CD4-positive, alpha-beta memory T cell (primary cell): ENCODE measurements at regions not wholly inside any gene's neighbourhood (a gene's known extent, or its start where the extent isn't known, plus 50 kb on each side); places are given as distances from the start of the nearest gene placed in this dataset.

Experiments
- CTCF ChIA-PET: fragments of 350-600 bp; sonication (Branson Sonifier 250); formaldehyde crosslinking; loops from one replicate; lab custom pipeline; 2021; ENCODE audit warnings: inconsistent platforms; ENCODE audit not compliant: partially characterized antibody; lab: Charles Lee
- POLR2A ChIA-PET: fragments of 350-600 bp; sonication (Branson Sonifier 250); formaldehyde crosslinking; loops from one replicate; lab custom pipeline; 2021; ENCODE audit not compliant: partially characterized antibody; lab: Charles Lee
- DNase-seq, 5 donors: peaks; one replicate each; pipeline versions ENCODE4 v3.0.0 to v3.0.0-alpha.2; 2020 to 2022; ENCODE audit warnings: mixed read lengths in 1 of 5
- H3K27ac ChIP-seq: one replicate; pipeline ENCODE4 v1.7.0; 2013; ENCODE audit warnings: low read depth, low read length
- H3K27me3 ChIP-seq: 2 replicates; pipeline ENCODE4 v1.7.0; 2013; ENCODE audit warnings: mild to moderate bottlenecking, low read length, moderate library complexity; ENCODE audit not compliant: insufficient read depth
- H3K36me3 ChIP-seq: 2 replicates; pipeline ENCODE4 v1.7.0; 2013; ENCODE audit warnings: mild to moderate bottlenecking, low read length, moderate library complexity; ENCODE audit not compliant: insufficient read depth
- H3K4me1 ChIP-seq: 2 replicates; pipeline ENCODE4 v1.7.0; 2013; ENCODE audit warnings: mild to moderate bottlenecking, low read length, moderate library complexity; ENCODE audit not compliant: insufficient read depth
- H3K4me3 ChIP-seq, 2 donors: one replicate each; pipeline ENCODE4 v1.7.0; 2013; ENCODE audit warnings: low read length in 2 of 2, mild to moderate bottlenecking in 1 of 2
- H3K9me3 ChIP-seq, 2 donors: one replicate each; pipeline ENCODE4 v1.7.0; 2013; ENCODE audit warnings: low read length in 2 of 2, control low read depth in 1 of 2; ENCODE audit not compliant: control insufficient read depth in 1 of 2
- H3K27ac Mint-ChIP-seq, 7 donors: one replicate each; pipeline ENCODE4 v1.8.0; 2020 to 2021; ENCODE audit warnings: mixed read lengths in 7 of 7, mild to moderate bottlenecking in 6 of 7, inconsistent platforms in 3 of 7, moderate library complexity in 3 of 7
- H3K27me3 Mint-ChIP-seq, 2 donors: one replicate each; pipeline ENCODE4 v1.8.0; 2020 to 2021; ENCODE audit warnings: mixed read lengths in 2 of 2
- H3K36me3 Mint-ChIP-seq, 2 donors: one replicate each; pipeline ENCODE4 v1.8.0; 2020 to 2021; ENCODE audit warnings: mixed read lengths in 2 of 2, inconsistent platforms in 1 of 2, mild to moderate bottlenecking in 1 of 2
- H3K4me1 Mint-ChIP-seq, 4 donors: one replicate each; pipeline ENCODE4 v1.8.0; 2020 to 2021; ENCODE audit warnings: mixed read lengths in 4 of 4, mild to moderate bottlenecking in 1 of 4
- H3K4me3 Mint-ChIP-seq, 8 donors: one replicate each; pipeline ENCODE4 v1.8.0; 2020 to 2021; ENCODE audit warnings: mixed read lengths in 8 of 8, mild to moderate bottlenecking in 7 of 8, moderate library complexity in 6 of 8, inconsistent platforms in 3 of 8
- H3K9me3 Mint-ChIP-seq, 8 donors: one replicate each; pipeline ENCODE4 v1.8.0; 2020 to 2021; ENCODE audit warnings: mixed read lengths in 8 of 8, mild to moderate bottlenecking in 5 of 8, inconsistent platforms in 3 of 8, moderate library complexity in 1 of 8
- intact Hi-C: fragments of 100-400 bp; cut with micrococcal nuclease; formaldehyde crosslinking; loops from one replicate; pipeline ENCODE4 v1.15.1; 2023

GRCh38 chr3:188947401-188948280, 224.1 kb upstream of the TPRG1 start:
- no peak overlapping the region for H3K27ac Mint-ChIP-seq
- Histone ChIP-seq H3K4me3 (no peak overlapping the region), H3K27ac (no peak overlapping the region), H3K27me3 (no peaks in the 10 kb centered on the region), H3K36me3 (no peaks in the 10 kb centered on the region), H3K9me3 (no peaks in the 10 kb centered on the region), H3K4me1 (no peaks in the 10 kb centered on the region)
- no peak for DNase-seq
- H3K9me3 Mint-ChIP-seq = peaks cover 0 to 4% (median 0%) of the 10 kb centered on the region in 8 donors
- POLR2A ChIA-PET = no interaction called here
- peak overlapping the region in 3 of 8 donors; percentile 23 to 49 (median 32) for H3K4me3 Mint-ChIP-seq
- peaks cover 0 to 3% (median 0%) of the 10 kb centered on the region in 4 donors for H3K4me1 Mint-ChIP-seq
- CTCF ChIA-PET = interaction anchor here (1.7 to 6.7 kb wide), 3 partner anchors 7 to 1209 kb away, joined by 3 to 70 read pairs (median 33); no protein-coding TSS in a partner anchor
- intact Hi-C loops = no loop called here
- no peaks in the 10 kb centered on the region for H3K36me3 Mint-ChIP-seq
- peaks cover 3 to 9% of the 10 kb centered on the region in 2 donors for H3K27me3 Mint-ChIP-seq

- ChIA-PET CTCF (interaction anchor here (1.7 to 6.7 kb wide), 3 partner anchors 7 to 1209 kb away, joined by 3 to 70 read pairs (median 33); no protein-coding TSS in a partner anchor), POLR2A (no interaction called here)
- intact Hi-C loops = no loop called here
- no peaks in the 10 kb centered on the region for H3K36me3 Mint-ChIP-seq
- no peak overlapping the region for H3K4me3 Mint-ChIP-seq
- no peaks in the 10 kb centered on the region for H3K27me3 ChIP-seq
- H3K4me1 ChIP-seq = no peaks in the 10 kb centered on the region
- no peak overlapping the region for H3K27ac Mint-ChIP-seq
- no peak overlapping the region for H3K4me3 ChIP-seq
- DNase-seq = no peak
- no peaks in the 10 kb centered on the region for H3K9me3 Mint-ChIP-seq
- H3K27me3 Mint-ChIP-seq = peaks cover 3 to 9% of the 10 kb centered on the region in 2 donors
- H3K36me3 ChIP-seq = no peaks in the 10 kb centered on the region
- no peaks in the 10 kb centered on the region for H3K9me3 ChIP-seq
- no peak overlapping the region for H3K27ac ChIP-seq
- H3K4me1 Mint-ChIP-seq = peaks cover 0 to 3% (median 0%) of the 10 kb centered on the region in 4 donors
Observed at GRCh38 chr3:188948281-188948996, 223.3 kb upstream of the TPRG1 start.

GRCh38 chr3:188948997-188949389, 222.8 kb upstream of the TPRG1 start:
- Histone ChIP-seq H3K36me3 (no peaks in the 10 kb centered on the region), H3K9me3 (no peaks in the 10 kb centered on the region), H3K4me3 (no peak overlapping the region), H3K27ac (no peak overlapping the region), H3K4me1 (no peaks in the 10 kb centered on the region), H3K27me3 (no peaks in the 10 kb centered on the region)
- Mint-ChIP-seq H3K36me3 (no peaks in the 10 kb centered on the region), H3K27me3 (peaks cover 3 to 9% of the 10 kb centered on the region in 2 donors), H3K4me3 (no peak overlapping the region), H3K4me1 (peaks cover 0 to 3% (median 0%) of the 10 kb centered on the region in 4 donors), H3K9me3 (no peaks in the 10 kb centered on the region), H3K27ac (no peak overlapping the region)
- no peak for DNase-seq
- POLR2A ChIA-PET = no interaction called here
- intact Hi-C loops = no loop called here
- CTCF ChIA-PET = interaction anchor here (6.7 kb wide), 1 partner anchor 1210 kb away, joined by 33 read pairs; no protein-coding TSS in a partner anchor

- DNase-seq = no peak
- no peaks in the 10 kb centered on the region for H3K9me3 Mint-ChIP-seq
- no peaks in the 10 kb centered on the region for H3K27me3 ChIP-seq
- H3K4me1 Mint-ChIP-seq = peaks cover 0 to 3% (median 0%) of the 10 kb centered on the region in 4 donors
- no peaks in the 10 kb centered on the region for H3K36me3 ChIP-seq
- peaks cover 3 to 9% of the 10 kb centered on the region in 2 donors for H3K27me3 Mint-ChIP-seq
- ChIA-PET CTCF (interaction anchor here (6.7 kb wide), 1 partner anchor 1210 kb away, joined by 33 read pairs; no protein-coding TSS in a partner anchor), POLR2A (no interaction called here)
- H3K4me1 ChIP-seq = no peaks in the 10 kb centered on the region
- H3K9me3 ChIP-seq = no peaks in the 10 kb centered on the region
- intact Hi-C loops = no loop called here
- no peak overlapping the region for H3K4me3 Mint-ChIP-seq
- no peak overlapping the region for H3K4me3 ChIP-seq
- no peak overlapping the region for H3K27ac Mint-ChIP-seq
- H3K36me3 Mint-ChIP-seq = no peaks in the 10 kb centered on the region
- no peak overlapping the region for H3K27ac ChIP-seq
Observed at GRCh38 chr3:188949456-188949855, 222.3 kb upstream of the TPRG1 start.

- Mint-ChIP-seq H3K9me3 (no peaks in the 10 kb centered on the region), H3K4me1 (peaks cover 0 to 3% (median 0%) of the 10 kb centered on the region in 4 donors), H3K27me3 (peaks cover 3 to 9% of the 10 kb centered on the region in 2 donors), H3K27ac (no peak overlapping the region), H3K36me3 (no peaks in the 10 kb centered on the region), H3K4me3 (no peak overlapping the region)
- Histone ChIP-seq H3K36me3 (no peaks in the 10 kb centered on the region), H3K4me3 (no peak overlapping the region), H3K4me1 (no peaks in the 10 kb centered on the region), H3K27ac (no peak overlapping the region), H3K27me3 (no peaks in the 10 kb centered on the region), H3K9me3 (no peaks in the 10 kb centered on the region)
- intact Hi-C loops = loop anchor here (5.0 kb wide), 1 partner anchor 118 kb away; no protein-coding TSS in a partner anchor
- ChIA-PET POLR2A (no interaction called here), CTCF (interaction anchor here (1.4 to 13.4 kb wide), 2 partner anchors 201 to 1214 kb away, joined by 4 to 729 read pairs; no protein-coding TSS in a partner anchor)
- no peak for DNase-seq
Observed at GRCh38 chr3:188949996-188950395, 221.8 kb upstream of the TPRG1 start.

GRCh38 chr3:188950832-188951489, 220.8 kb upstream of the TPRG1 start:
- POLR2A ChIA-PET = no interaction called here
- H3K27me3 Mint-ChIP-seq = peaks cover 0 to 9% of the 10 kb centered on the region in 2 donors
- no peaks in the 10 kb centered on the region for H3K36me3 ChIP-seq

More at GRCh38 chr3:188950832-188951489, 220.8 kb upstream of the TPRG1 start:
- H3K27ac ChIP-seq = no peak overlapping the region
- H3K4me1 ChIP-seq = no peaks in the 10 kb centered on the region
- H3K9me3 ChIP-seq = no peaks in the 10 kb centered on the region
- H3K4me3 ChIP-seq = no peak overlapping the region
- no peaks in the 10 kb centered on the region for H3K27me3 ChIP-seq
- Mint-ChIP-seq H3K9me3 (no peaks in the 10 kb centered on the region), H3K4me1 (peaks cover 0 to 3% (median 0%) of the 10 kb centered on the region in 4 donors), H3K27ac (no peak overlapping the region), H3K4me3 (no peak overlapping the region), H3K36me3 (no peaks in the 10 kb centered on the region)
- intact Hi-C loops = loop anchor here (5.0 kb wide), 1 partner anchor 119 kb away; no protein-coding TSS in a partner anchor
- no peak for DNase-seq
- CTCF ChIA-PET = interaction anchor here (1.3 to 13.4 kb wide), 5 partner anchors 13 to 1215 kb away, joined by 4 to 729 read pairs (median 71); no protein-coding TSS in a partner anchor
